Neural crest cell (in vitro differentiated cells): ENCODE measurements at regions not wholly inside any gene's neighbourhood (a gene's known extent, or its start where the extent isn't known, plus 50 kb on each side); places are given as distances from the start of the nearest gene placed in this dataset.

Experiments used
- DNase-seq: peaks from one replicate; pipeline ENCODE4 v3.0.0; 2021; ENCODE audit warnings: low read depth, mixed read lengths, low spot score
- H3K27ac Mint-ChIP-seq: one replicate; pipeline ENCODE4 v1.8.0; 2021; ENCODE audit warnings: mild to moderate bottlenecking, mixed read lengths; ENCODE audit not compliant: unreplicated experiment
- H3K27me3 Mint-ChIP-seq: 2 replicates; pipeline ENCODE4 v1.8.0; 2021; ENCODE audit warnings: low read depth, mild to moderate bottlenecking, mixed read lengths
- H3K36me3 Mint-ChIP-seq: 2 replicates; pipeline ENCODE4 v1.8.0; 2021; ENCODE audit warnings: low read depth, mild to moderate bottlenecking, mixed read lengths
- H3K4me1 Mint-ChIP-seq: 2 replicates; pipeline ENCODE4 v1.8.0; 2021; ENCODE audit warnings: mixed read lengths
- H3K4me3 Mint-ChIP-seq: one replicate; pipeline ENCODE4 v1.8.0; 2021; ENCODE audit warnings: mild to moderate bottlenecking, mixed read lengths
- H3K9me3 Mint-ChIP-seq: 2 replicates; pipeline ENCODE4 v1.8.0; 2021; ENCODE audit warnings: mixed read lengths
- CTCF ChIP-seq: fragments of 200-600 bp; sonication (generic); conservative IDR thresholded peaks from 2 replicates; pipeline ENCODE4 v1.5.0; 2021; ENCODE audit warnings: antibody characterized with exemption, mild to moderate bottlenecking

DNA sequence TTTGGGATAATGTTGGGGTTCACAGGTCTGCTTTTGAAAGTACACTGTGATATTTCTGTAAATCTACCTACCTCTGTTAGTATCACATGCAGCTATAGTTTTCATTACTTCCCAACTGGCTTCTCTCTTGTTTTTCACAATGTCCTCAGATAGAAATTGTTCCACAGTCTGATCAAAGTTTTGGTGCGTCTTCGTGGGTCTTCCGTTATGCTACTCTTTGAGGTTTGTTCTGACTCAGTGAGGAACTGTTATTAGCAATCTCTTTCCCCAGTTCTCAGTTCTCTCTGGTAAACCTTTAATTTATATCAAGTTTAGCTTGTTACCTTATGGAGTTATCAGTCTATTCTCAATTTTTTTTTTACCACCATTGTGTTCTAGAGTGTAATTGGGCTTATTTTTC lies 2061.2 kb upstream of the CDH9 start:
- Mint-ChIP-seq H3K4me3 (no peak overlapping the region), H3K27me3 (no peaks in the 10 kb centered on the region), H3K4me1 (no peaks in the 10 kb centered on the region), H3K27ac (no peak overlapping the region), H3K9me3 (no peaks in the 10 kb centered on the region), H3K36me3 (no peaks in the 10 kb centered on the region)
- DNase-seq = no peak
- no peak for TF ChIP-seq CTCF

- TF ChIP-seq CTCF = no peak
- DNase-seq = no peak
- no peaks in the 10 kb centered on the region for H3K4me1 Mint-ChIP-seq
- H3K27me3 Mint-ChIP-seq = no peaks in the 10 kb centered on the region
- no peak overlapping the region for H3K27ac Mint-ChIP-seq
- no peaks in the 10 kb centered on the region for H3K36me3 Mint-ChIP-seq
- H3K4me3 Mint-ChIP-seq = no peak overlapping the region
- H3K9me3 Mint-ChIP-seq = no peaks in the 10 kb centered on the region
Measured at GRCh38 chr5:29089591-29090130, 2051.3 kb upstream of the CDH9 start.

DNA sequence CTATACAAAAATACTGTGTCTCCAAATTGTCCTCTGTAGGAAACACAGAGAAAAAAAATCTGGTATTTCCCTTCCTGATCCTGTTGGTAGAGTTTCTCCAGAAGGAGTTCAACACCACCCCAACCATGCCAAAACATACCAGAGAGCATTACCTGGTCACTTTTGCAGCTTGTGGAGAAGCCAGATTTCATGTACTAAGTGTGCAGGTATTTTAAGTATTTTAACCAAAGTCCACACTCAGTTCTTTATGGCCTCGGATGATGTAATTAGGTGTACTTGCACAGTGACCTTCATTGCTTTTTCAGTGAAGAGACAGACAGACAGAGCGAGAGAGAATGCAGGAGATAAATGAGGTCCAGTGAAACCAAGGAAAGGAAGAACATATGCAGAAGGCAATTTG lies 2046.8 kb upstream of the CDH9 start:
- H3K36me3 Mint-ChIP-seq = no peaks in the 10 kb centered on the region

GRCh38 chr5:29079771-29080170 lies 2041.4 kb upstream of the CDH9 start:
- no peaks in the 10 kb centered on the region for H3K36me3 Mint-ChIP-seq
- H3K27ac Mint-ChIP-seq = no peak overlapping the region
- TF ChIP-seq CTCF = peak; percentile 30
- H3K27me3 Mint-ChIP-seq = no peaks in the 10 kb centered on the region
- DNase-seq = no peak
- H3K9me3 Mint-ChIP-seq = peaks cover 5% of the 10 kb centered on the region
- no peaks in the 10 kb centered on the region for H3K4me1 Mint-ChIP-seq
- no peak overlapping the region for H3K4me3 Mint-ChIP-seq

More for the DNA sequence above, 2046.8 kb upstream of the CDH9 start:
- H3K4me1 Mint-ChIP-seq = no peaks in the 10 kb centered on the region
- H3K27ac Mint-ChIP-seq = no peak overlapping the region
- H3K27me3 Mint-ChIP-seq = no peaks in the 10 kb centered on the region
- TF ChIP-seq CTCF = no peak
- H3K4me3 Mint-ChIP-seq = no peak overlapping the region
- no peak for DNase-seq
- H3K9me3 Mint-ChIP-seq = no peaks in the 10 kb centered on the region

GRCh38 chr5:29077451-29077850 lies 2039.1 kb upstream of the CDH9 start:
- no peak for TF ChIP-seq CTCF
- Mint-ChIP-seq H3K9me3 (peaks cover 5% of the 10 kb centered on the region), H3K36me3 (no peaks in the 10 kb centered on the region), H3K4me1 (no peaks in the 10 kb centered on the region), H3K27me3 (no peaks in the 10 kb centered on the region), H3K27ac (no peak overlapping the region), H3K4me3 (no peak overlapping the region)
- no peak for DNase-seq

GRCh38 chr5:29069104-29069402 lies 2030.7 kb upstream of the CDH9 start:
- Mint-ChIP-seq H3K9me3 (no peaks in the 10 kb centered on the region), H3K36me3 (no peaks in the 10 kb centered on the region), H3K4me3 (no peak overlapping the region), H3K4me1 (no peaks in the 10 kb centered on the region), H3K27me3 (no peaks in the 10 kb centered on the region), H3K27ac (no peak overlapping the region)
- no peak for DNase-seq
- no peak for TF ChIP-seq CTCF
